ENCODE measurements at regions not wholly inside any gene's neighbourhood (a gene's known extent, or its start where the extent isn't known, plus 50 kb on each side); places are given as distances from the start of the nearest gene placed in this dataset.

GRCh38 chr18:966759-967576, 62.3 kb downstream of the ADCYAP1 start:
- TF ChIP-seq CTCF (IDR thresholded peaks at IDR 0.05) (no peak), POLR2AphosphoS5 (IDR thresholded peaks at IDR 0.05; ENCODE audit: insufficient read depth in 1 of 2, low read depth in 1 of 2) (no peak), POLR2A (IDR thresholded peaks at IDR 0.05) (no peak)
